ENCODE measurements at regions not wholly inside any gene's neighbourhood (a gene's known extent, or its start where the extent isn't known, plus 50 kb on each side); places are given as distances from the start of the nearest gene placed in this dataset.

GRCh38 chr11:112620621-112621394, 340.4 kb upstream of the NCAM1 start:
- TF ChIP-seq CTCF (IDR thresholded peaks at IDR 0.05) = no peak
- no peak for TF ChIP-seq POLR2AphosphoS5 (IDR thresholded peaks at IDR 0.05; ENCODE audit: low read depth, low read length)
- TF ChIP-seq SIN3A (IDR thresholded peaks at IDR 0.05; ENCODE audit: borderline replicate concordance, insufficient read depth, low read depth, low read length) = no peak
